SKM-1 treated with dmso at 0.1 percent for 144 hours (cell line): ENCODE measurements at regions not wholly inside any gene's neighbourhood (a gene's known extent, or its start where the extent isn't known, plus 50 kb on each side); places are given as distances from the start of the nearest gene placed in this dataset.

Experiments
- DNase-seq: peaks from one replicate; lab custom pipeline; 2025; ENCODE audit not compliant: unreplicated experiment; lab: John Stamatoyannopoulos, UW

DNA sequence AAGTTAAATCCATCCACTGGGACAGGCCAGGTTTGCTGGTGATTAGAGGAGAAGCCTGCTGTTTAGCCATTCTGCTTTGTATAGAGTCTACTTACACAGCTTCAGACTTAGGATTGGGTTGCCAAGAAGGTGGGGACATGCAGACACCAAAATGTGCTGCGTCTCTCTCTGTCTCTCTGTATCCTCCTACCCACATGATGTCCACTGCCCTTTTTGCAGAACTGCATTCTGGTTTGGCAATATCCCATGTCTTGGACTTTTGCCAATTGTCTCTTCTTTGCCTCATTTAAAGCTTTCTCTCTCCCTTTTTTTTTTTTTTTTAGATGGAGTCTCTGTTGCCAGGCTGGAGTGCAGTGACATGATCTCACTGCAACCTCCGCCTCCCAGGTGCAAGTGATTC is 261.1 kb upstream of the FN1 start:
- DNase-seq: no peak

DNA sequence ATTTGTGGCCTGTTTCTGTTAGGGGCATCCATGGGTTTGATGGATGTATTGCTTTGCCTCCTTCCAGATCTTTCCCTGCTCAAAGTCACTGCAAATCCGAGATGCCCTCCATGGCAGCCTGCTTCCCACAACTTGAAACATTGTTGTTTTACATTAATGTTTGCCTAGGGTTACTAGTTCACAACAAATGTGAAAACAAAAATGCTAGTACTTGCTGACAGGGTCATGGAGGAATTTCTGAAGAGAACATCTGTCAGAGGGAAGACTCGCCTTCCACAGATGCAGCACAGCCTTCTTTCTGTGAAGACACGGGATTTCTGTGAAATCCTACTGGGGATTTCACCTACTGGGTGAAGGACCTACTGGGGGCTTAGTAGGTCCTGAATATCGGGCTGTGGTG is 260.0 kb upstream of the FN1 start:
- DNase-seq: no peak

DNA sequence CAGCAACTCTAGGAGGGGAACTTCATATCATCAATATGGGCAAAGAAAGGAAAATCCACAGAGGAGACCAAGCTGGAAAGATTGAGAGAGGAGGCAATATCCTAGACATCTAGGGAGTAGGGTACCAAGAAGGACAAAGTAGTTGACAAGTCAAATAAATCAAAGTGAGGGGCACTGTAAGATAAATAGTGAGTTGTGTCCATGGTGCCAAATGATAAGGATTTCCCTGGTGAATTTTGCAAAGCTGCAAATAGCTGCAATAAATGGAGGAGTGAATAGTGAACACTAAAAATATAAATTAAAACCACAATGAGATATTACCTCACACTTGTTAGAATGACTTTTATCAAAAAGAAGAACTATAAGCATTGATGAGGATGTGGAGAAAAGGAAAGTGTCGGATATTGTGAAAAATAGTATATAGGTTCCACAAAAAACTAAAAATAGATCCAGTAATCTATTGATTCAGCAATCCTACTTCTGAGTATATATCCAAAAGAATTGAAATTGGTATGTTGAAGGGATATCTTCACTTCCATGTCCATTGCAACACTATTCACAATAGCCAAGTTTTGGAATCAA is 258.2 kb upstream of the FN1 start:
- DNase-seq: no peak

DNA sequence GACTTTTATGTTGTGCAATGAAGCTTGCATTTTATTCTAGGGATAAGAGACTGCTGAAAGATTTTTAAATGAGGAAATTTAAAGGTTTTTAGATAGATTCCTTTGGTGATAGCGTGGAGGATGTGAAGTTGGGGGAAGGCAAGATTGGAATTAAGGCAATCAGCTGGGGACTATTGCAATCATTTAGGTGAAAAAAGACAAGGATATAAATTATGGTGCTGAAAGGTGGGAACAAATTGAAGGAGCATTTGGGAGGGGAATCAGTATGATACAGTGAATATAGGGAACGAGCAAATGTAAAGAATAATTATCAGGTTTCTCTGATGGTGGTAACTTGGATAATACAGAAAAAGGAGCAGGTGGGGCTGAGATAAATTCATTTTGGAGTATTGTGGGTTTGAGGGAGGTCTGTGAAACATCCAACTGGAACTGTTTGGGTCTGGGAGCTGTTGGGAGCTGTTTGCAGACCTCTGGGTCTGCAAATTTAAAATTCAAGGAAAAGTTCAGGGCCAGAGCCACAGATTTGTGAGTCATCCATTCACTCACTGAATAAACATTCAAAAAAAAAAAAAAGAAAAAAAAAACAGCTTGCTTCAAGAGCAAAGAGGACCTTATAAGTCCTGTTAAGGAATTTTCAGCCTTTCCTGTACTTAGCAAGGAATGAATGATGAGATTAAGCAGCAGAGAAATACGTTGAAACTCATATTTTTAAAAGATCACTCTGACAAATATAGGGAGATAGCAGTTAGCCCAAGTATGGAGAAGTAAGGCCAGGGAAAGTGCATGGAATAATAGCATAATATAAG is 257.5 kb upstream of the FN1 start:
- no peak for DNase-seq

DNA sequence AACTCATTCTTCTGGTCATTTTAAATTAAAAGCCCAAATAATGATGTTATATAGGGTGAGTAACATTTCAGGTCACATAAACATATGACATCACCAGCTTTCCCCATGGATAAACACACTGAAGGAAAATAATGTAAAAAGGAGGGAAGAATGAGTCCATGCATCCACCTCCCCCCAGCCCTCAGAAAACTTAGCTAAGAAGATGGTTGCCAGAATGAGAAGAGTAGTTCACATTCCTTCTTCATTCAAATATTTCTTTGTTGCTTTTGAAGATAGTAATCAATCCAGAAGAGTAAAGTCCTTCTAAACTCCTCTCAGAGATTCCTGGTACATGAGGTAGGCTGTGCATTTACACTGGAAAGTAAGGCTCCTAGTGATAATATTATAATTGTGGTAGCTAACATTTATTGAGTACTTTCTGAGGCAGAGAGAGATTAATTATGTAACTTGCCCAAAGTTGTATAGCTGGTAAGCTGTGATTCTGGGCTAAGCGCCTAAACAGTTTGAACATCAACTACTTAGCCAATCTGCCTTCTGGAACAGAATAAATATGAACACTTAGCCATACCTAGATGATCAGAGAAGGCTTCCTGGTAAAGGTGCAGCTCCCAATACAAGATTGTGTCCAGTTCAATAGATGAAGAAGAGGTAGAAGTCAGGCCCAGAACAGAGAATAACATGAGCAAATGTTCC is 256.7 kb upstream of the FN1 start:
- no peak for DNase-seq

DNA sequence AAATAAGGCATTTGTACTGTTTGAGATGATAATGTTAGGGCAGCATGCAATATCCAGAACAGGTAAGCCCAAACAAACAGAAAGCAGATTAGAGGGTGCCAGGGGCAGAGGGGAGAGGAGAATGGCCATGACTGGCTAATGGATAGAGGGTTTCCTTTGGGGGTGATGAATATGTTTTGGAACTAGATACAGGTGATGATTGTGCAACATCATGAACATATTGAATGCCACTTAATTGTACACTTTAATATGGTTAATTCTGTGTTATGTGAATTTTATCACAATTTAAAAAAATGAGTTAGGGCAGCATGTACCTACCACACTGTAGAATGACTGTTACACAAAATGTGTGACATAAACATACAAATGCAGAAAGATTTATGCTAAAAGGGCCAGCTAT is 255.5 kb upstream of the FN1 start:
- DNase-seq: no peak

DNA sequence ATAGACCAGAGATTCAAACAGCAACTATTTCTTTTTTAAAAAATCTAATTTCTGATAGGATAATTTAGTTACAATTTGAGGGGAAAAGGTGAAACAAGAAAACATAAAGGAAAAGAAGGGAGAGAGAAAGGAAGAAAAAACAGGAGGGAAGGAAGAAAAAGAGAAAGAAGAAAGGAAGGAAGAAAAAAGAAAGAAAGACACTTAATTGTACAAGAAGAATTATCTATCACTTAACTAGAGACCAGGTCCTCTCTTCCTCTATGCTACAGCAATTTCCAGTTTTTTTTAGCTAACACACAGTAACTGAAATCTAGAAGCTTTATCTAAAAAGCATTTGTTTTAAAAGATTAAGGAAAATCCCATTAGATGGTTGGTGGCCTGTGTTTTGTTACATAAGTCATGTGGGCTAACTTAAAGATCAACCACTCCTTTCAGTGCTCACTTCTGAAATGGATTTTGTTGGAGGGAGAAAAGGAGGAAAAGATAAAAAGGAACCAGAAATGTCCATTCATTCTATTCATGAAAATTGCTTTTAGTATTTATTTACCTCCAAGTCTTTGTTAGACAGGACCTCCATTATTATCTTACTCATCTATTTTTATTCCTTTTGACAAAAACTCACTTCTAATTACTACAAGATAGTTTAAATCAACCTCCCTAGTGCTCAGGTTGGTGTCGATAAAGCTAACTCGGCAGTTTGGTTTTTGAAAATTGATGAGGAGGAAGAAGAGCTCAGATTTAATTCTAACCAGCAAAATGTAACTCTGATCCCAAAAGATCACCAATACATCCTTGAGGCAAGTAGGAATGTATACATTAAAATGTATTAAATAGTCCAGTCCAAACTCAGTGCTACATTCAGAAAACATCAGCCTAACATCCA is 251.5 kb upstream of the FN1 start:
- no peak for DNase-seq

DNA sequence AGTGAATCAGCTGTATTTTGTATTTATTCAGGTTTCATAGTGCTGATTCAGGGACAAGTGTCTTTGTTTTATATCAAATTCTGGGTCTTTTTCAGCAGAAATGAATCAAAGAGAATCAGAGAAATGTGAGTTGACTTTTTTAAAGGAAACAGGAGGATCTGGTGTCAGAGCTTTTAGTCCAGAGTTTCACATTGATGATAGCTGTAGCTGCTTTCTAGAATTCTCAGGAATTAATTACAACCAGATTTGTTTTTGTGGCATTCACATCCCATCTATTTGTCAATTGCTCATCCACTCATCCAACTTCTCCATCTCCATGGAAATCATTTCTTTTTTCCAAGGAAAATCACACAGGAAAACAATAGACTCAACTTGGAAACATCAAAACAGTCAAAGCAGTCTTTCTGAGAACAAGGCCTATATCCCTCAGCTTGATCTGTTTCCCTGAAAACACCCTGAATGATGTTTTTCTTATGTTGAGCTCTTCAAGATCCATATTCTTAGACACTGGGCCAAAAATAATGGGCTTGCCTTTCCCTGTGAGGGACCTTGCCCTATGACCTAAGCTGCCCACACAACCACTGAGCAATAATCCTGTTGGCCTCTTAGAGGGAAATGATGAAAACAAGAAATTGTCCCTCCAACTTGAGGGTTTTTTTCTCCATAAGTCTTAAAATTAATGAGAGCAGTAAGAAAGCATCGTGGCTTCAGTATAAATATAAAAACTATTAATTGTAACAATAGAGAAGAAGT is 249.5 kb upstream of the FN1 start:
- no peak for DNase-seq

DNA sequence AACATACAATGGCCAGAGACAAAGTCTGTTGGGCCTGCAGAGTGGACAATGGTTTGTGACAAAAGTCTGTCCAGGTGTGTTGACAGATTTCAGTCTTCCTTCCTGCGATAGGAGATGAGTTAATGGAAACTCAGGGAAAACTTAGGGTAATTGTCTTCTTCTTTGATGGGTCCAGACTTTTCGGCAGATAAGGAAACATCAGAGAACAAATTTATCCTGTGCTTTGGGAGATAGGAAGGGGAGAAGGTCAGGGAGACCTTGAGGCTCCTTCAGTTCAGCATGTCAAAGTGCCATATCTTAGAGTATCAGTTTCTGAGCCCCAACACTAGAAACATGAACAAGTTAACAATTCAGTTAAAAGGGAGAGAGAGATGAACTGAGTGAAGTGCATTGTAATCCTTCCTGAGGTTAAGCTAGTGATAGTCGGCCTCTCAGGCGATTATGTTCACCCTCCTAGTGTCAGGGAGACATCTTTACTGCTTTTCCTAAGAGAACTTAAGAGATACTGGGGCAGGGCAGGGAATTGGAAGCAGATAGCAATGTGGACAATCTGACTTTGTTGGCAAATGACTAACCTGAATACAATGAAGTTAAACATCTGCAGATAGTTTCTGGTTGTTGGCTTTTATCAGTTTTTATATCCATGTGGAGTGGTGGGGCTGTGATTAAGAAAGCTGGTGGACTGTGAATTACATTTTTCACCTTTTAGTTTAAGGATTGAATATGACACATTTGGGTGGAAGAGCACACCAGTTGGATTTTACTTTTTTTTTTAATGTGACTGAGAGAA is 248.8 kb upstream of the FN1 start:
- DNase-seq: no peak

DNA sequence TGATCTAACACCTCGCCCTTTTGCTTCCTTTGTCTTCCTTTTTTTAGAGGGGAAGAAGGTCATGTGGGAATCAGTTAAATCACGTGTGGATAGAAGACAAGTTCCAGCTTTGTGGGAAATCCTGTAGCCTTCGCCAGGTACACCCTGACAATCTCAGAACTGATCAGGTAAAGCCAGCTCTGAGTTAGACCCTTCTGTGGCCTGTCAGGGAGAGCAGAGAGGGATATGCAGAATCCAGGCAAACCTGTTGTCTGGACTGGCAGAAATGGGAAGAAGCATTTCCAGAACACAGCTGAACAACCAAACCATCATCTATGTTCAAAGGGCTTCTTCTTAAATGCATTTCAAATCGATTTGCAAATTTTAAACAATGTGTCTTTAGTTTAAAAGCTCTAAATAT is 247.4 kb upstream of the FN1 start:
- DNase-seq: no peak

DNA sequence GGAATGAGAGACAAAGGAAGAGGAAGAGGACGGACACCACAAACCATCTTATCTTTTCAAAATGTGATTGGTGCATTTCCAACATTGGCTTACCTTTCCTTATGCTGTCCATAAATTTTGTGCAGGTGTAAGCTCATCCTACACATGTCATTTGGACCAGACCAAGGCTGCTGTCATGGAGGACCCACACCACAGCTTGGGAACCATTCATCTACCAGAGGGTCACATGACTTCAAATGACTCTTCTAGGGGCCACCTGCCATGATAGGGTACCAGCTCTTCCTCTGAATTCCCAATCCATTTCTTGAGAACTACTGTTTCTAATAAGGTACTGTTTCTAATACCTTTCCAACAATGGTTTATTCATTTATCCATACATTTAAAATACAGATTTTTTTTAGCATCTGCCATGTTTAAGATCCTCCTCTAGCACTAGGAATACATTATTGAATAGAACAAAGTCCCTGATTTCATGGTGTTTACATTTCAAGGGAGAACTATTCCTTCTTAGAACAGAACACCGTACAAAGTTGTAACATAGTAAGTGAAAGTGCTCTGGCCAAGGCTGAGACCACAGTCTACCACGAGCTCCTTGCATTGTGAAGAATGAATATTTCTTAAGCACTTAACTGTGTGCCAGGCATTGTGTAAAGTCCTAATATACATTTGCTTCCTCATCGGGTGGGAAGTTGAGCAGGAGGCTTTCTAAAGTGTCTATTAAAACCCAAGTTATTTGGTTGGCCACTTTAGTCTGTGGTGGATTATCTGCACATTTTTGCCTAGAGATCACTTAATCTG is 246.1 kb upstream of the FN1 start:
- DNase-seq: peak; percentile 49

DNA sequence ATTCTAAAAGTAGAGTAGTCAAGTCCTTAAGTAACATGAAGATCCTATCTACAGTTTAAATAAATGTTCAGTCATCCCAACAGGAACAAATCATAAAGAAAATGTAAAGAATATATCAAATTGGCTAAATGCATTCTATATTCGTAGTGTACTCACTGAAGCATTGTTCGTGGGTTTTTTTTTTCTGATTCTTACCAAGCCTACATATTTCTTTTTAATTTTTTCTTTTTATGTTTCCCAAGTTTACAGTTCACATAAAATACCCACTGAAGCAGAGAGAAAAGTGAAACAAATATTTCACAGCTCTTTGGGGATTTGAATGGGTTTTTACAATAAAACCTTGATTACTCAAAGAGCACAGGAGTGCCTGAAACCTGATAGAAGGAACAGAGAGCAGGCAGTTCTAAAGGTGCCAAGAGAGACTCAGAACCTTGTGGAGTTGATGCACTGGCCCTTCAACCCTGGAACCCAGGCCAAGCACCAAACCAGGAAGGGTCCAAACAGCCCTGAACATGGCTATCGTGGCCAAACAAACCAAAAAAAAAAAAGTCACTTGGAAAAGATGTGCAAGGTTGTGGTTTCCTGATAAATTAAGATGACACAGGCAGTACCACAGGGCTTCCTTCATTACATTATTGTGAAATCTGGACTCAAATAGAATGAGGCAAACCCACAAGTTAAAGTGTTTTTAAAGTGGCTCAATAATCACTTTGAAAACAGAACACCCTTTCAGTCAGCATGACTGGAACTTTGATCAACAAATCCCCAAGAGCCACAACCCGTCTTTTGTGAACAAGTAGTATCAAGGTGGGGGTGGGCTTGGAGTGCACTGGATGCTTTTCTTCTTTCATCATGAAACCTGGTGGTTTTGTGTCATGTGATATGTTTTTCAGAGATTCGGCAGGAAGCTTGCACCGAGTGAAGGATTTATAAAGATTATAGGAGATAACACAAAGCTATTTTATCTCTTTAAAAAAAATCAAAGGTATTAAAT is 245.0 kb upstream of the FN1 start:
- peak; percentile 88 for DNase-seq

DNA sequence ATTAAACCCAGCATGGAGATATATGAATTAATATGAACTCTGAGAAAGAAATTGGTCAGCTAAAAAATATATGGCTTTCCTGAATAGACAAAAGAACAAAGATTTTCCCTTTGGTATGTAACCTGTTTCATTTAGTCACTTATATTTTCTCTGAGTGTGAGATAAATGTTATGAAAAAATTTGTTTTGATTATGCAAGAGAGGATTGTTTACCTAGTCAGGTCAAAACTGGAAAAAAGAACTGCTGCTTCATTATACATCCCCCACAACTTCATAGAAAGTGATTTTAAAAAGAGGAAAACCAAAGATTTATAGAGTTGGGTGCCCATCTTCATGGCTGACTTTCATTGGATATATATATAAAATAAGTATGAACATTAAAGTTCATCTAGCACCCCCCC is 242.2 kb upstream of the FN1 start:
- no peak for DNase-seq

DNA sequence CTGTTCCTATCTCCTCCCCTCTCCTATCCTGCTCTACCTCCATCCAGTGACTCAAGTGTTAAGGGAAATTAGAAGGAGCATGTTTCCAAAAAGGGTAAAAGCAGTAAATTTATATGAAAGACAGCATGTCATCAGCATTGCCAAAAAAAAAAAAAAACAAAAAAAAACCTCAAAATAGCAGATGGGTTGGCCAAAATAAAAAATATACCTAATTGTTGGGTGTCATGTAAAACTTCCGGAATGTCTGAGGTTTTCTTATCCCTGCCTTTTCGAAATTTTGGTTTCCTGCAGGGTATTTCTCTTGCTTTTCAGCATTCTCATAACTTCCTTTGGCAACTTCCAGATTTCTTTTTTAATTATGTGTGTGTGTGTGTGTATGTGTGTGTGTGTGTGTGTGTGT is 241.6 kb upstream of the FN1 start:
- DNase-seq: no peak

DNA sequence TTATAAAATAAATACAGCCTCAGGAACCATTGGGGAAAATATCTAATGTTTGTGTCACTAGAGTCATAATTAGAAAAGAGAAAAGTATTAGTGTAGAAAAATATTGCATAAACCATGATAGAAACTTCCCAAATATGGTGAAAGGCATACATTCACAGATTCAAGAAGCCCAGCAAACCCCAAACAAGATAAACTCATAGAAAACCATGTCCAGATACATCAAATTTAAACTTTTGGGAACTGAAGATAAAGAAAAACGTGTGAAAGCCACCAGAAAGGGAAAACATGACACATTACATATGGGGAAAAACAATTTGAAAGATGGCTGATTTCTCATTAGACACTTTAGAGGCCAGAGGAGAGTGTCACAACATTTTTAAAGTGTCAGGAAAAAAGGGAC is 236.5 kb upstream of the FN1 start:
- no peak for DNase-seq

DNA sequence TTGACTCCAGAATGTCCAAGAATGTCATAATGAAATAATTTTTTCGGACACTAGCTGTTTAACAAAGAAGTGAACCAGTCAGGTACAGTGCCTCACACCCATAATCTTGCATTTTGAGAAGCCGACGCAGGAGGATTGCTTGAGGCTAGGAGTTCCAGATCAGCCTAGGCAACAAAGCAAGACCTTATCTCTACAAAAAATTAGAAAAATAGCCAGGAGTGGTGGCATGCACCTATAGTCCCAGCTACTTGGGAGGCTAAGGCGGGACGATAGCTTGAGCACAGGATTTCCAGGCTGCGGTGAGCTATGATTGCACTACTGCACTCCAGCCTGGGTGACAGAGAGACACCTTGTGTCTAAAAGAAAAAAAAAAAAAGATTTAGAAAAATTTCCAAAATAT is 235.8 kb upstream of the FN1 start:
- no peak for DNase-seq

DNA sequence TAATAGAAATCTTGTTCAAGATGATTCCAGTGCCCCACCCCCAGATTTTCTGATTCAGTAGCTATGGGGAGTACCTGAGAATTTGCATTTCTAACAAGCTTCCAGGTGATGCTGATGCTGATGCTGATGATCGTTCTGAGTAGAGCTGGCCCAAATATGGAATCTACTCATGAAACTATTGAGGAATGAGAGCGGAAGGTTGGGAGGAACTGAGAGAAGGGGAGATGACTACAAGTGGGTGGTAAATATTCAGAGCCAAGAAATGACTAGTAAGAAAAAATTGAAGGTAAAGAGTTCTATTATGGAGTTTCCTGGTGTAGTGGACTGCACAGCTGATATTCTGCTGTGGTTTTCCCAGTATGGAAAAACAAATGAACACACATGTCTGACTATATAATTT is 235.4 kb upstream of the FN1 start:
- DNase-seq: no peak

DNA sequence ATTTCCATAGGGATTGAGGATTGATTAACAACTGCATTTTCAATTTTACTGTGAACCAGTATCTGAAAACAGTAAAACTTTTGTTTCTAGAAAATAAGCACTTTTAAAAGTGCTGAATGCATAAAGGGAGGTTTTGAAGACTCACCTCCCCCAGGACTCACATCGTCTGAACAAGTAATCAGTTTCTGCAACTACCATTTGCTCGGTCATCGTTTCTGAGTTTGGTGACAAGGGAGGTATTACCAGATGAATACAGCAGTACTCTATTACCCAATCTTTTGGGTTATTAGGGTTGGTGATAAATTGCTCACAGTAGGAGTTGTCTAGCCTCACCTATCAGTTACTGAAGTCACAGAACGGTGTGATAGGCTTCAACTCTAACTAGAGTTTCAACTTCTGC is 234.5 kb upstream of the FN1 start:
- no peak for DNase-seq
